ENCODE measurements at regions not wholly inside any gene's neighbourhood (a gene's known extent, or its start where the extent isn't known, plus 50 kb on each side); places are given as distances from the start of the nearest gene placed in this dataset.

- TF ChIP-seq CTCF (optimal IDR thresholded peaks at IDR 0.05 in 1 of 3, IDR thresholded peaks at IDR 0.05 in 1 of 3, conservative IDR thresholded peaks at IDR 0.05 in 1 of 3; ENCODE audit: extremely low read depth in 1 of 3, insufficient read depth in 2 of 3, low read length in 3 of 3) = no peak
- no peak for TF ChIP-seq EZH2 (IDR thresholded peaks at IDR 0.05; ENCODE audit: low read length)
Observed at GRCh38 chr4:92047209-92047875, 256.4 kb upstream of the GRID2 start.
